ENCODE measurements at regions not wholly inside any gene's neighbourhood (a gene's known extent, or its start where the extent isn't known, plus 50 kb on each side); places are given as distances from the start of the nearest gene placed in this dataset.

GRCh38 chr14:51498411-51499227, 153.1 kb upstream of the FRMD6 start:
- no peaks in the 10 kb centered on the region for H3K27me3 ChIP-seq (ENCODE audit: insufficient read depth, low read depth, severe bottlenecking)
- DNase-seq, result peak; percentile 91
- H3K4me3 ChIP-seq (ENCODE audit: low read depth, low read length), result peak overlapping the region; percentile 4; the same call in 1 of the 2 replicates
- H3K27ac ChIP-seq, result peak overlapping the region; percentile 67
- peaks cover 16% of the 10 kb centered on the region for H3K9me3 ChIP-seq (ENCODE audit: severe bottlenecking)
- no peaks in the 10 kb centered on the region for H3K36me3 ChIP-seq
- no peak for TF ChIP-seq CTCF (IDR thresholded peaks at IDR 0.05; ENCODE audit: low read depth, low read length)

GRCh38 chr14:51500776-51501175, 150.9 kb upstream of the FRMD6 start:
- Histone ChIP-seq H3K27ac (no peak overlapping the region), H3K4me3 (ENCODE audit: low read depth, low read length) (no peak overlapping the region), H3K9me3 (ENCODE audit: severe bottlenecking) (peaks cover 16% of the 10 kb centered on the region), H3K36me3 (no peaks in the 10 kb centered on the region), H3K27me3 (ENCODE audit: insufficient read depth, low read depth, severe bottlenecking) (no peaks in the 10 kb centered on the region)
- DNase-seq, result no peak
- no peak for TF ChIP-seq CTCF (IDR thresholded peaks at IDR 0.05; ENCODE audit: low read depth, low read length)

GRCh38 chr14:51501746-51502145, 150.0 kb upstream of the FRMD6 start:
- Histone ChIP-seq H3K27ac (no peak overlapping the region), H3K9me3 (ENCODE audit: severe bottlenecking) (peaks cover 9% of the 10 kb centered on the region), H3K36me3 (no peaks in the 10 kb centered on the region), H3K27me3 (ENCODE audit: insufficient read depth, low read depth, severe bottlenecking) (no peaks in the 10 kb centered on the region), H3K4me3 (ENCODE audit: low read depth, low read length) (no peak overlapping the region)
- no peak for DNase-seq
- TF ChIP-seq CTCF (IDR thresholded peaks at IDR 0.05; ENCODE audit: low read depth, low read length), result no peak

- H3K27ac ChIP-seq, result no peak overlapping the region
- no peak for DNase-seq
- no peak for TF ChIP-seq CTCF (IDR thresholded peaks at IDR 0.05; ENCODE audit: low read depth, low read length)
- peaks cover 3% of the 10 kb centered on the region for H3K9me3 ChIP-seq (ENCODE audit: severe bottlenecking)
- H3K36me3 ChIP-seq, result no peaks in the 10 kb centered on the region
- no peak overlapping the region for H3K4me3 ChIP-seq (ENCODE audit: low read depth, low read length)
- H3K27me3 ChIP-seq (ENCODE audit: insufficient read depth, low read depth, severe bottlenecking), result no peaks in the 10 kb centered on the region
These were observed 147.0 kb upstream of the FRMD6 start for GRCh38 chr14:51504669-51505068.

GRCh38 chr14:51507511-51507905, 144.2 kb upstream of the FRMD6 start:
- DNase-seq, result no peak
- Histone ChIP-seq H3K9me3 (ENCODE audit: severe bottlenecking) (no peaks in the 10 kb centered on the region), H3K27ac (no peak overlapping the region), H3K36me3 (no peaks in the 10 kb centered on the region), H3K27me3 (ENCODE audit: insufficient read depth, low read depth, severe bottlenecking) (no peaks in the 10 kb centered on the region), H3K4me3 (ENCODE audit: low read depth, low read length) (no peak overlapping the region)
- no peak for TF ChIP-seq CTCF (IDR thresholded peaks at IDR 0.05; ENCODE audit: low read depth, low read length)
